ENCODE measurements at regions not wholly inside any gene's neighbourhood (a gene's known extent, or its start where the extent isn't known, plus 50 kb on each side); places are given as distances from the start of the nearest gene placed in this dataset.

DNA sequence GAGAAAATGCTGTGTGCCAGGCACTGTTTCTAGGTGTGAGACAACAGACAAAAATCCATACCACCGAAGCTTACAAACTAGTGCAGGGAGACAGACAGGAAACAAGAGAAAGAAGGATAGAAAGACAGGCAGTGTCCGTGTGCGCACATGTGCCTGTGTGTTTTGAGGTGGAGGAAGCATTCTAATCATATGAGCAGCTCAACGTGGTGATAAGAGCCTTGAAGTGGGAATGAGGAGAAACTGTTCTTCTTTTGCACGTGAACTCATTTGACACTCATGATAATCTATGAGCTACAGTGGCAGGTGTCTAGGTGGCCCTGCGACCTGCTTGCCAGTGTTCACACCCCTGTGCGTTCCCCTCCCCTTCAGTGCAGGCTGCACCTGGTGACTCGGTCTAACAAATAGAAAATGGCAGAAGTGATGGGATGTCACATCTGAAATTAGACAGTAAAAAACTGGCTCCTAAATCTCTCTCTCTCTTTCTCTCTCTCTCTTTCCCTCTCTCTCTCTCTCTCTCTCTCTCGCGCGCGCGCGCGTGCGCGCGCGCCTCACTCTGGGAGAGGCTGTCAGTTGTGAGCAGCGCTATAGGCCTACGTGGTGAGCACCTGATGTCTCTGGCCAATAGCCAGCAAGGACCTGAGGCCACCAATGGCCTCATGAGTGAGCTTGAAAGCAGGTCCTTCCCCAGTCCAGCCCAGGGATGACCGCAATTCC, 74.8 kb downstream of the EN1 start:
- H2AFZ ChIP-seq (ENCODE audit: low read depth, low read length) = no peak overlapping the region
- H3K36me3 ChIP-seq (ENCODE audit: insufficient read depth, low read length) = no peaks in the 10 kb centered on the region
- H3K4me3 ChIP-seq (ENCODE audit: low read length) = no peak overlapping the region
- peaks cover 56% of the 10 kb centered on the region for H3K27me3 ChIP-seq (ENCODE audit: insufficient read depth, low read depth, low read length)
- no peak overlapping the region for H3K4me2 ChIP-seq (ENCODE audit: low read length)
- H3K9me3 ChIP-seq (ENCODE audit: low read length) = no peaks in the 10 kb centered on the region
- H3K9me2 ChIP-seq (ENCODE audit: insufficient read depth, low read length) = no peaks in the 10 kb centered on the region
- H3K27ac ChIP-seq (ENCODE audit: low read length) = no peak overlapping the region
- TF ChIP-seq EP300 (conservative IDR thresholded peaks at IDR 0.05; ENCODE audit: poor library complexity, severe bottlenecking) (no peak), SMC3 (conservative IDR thresholded peaks at IDR 0.05; ENCODE audit: poor library complexity) (no peak), CTCF (IDR thresholded peaks at IDR 0.05; ENCODE audit: poor library complexity, severe bottlenecking) (no peak)
- H3K9ac ChIP-seq (ENCODE audit: low read length) = no peak overlapping the region
- H3K79me2 ChIP-seq (replicated peaks; ENCODE audit: insufficient read depth, low read length) = no peaks in the 10 kb centered on the region
- no peaks in the 10 kb centered on the region for H3F3A ChIP-seq (ENCODE audit: insufficient read depth, low read length, poor library complexity, severe bottlenecking)
- no peaks in the 10 kb centered on the region for H4K20me1 ChIP-seq (ENCODE audit: insufficient read depth)

- TF ChIP-seq, protein P1, sequence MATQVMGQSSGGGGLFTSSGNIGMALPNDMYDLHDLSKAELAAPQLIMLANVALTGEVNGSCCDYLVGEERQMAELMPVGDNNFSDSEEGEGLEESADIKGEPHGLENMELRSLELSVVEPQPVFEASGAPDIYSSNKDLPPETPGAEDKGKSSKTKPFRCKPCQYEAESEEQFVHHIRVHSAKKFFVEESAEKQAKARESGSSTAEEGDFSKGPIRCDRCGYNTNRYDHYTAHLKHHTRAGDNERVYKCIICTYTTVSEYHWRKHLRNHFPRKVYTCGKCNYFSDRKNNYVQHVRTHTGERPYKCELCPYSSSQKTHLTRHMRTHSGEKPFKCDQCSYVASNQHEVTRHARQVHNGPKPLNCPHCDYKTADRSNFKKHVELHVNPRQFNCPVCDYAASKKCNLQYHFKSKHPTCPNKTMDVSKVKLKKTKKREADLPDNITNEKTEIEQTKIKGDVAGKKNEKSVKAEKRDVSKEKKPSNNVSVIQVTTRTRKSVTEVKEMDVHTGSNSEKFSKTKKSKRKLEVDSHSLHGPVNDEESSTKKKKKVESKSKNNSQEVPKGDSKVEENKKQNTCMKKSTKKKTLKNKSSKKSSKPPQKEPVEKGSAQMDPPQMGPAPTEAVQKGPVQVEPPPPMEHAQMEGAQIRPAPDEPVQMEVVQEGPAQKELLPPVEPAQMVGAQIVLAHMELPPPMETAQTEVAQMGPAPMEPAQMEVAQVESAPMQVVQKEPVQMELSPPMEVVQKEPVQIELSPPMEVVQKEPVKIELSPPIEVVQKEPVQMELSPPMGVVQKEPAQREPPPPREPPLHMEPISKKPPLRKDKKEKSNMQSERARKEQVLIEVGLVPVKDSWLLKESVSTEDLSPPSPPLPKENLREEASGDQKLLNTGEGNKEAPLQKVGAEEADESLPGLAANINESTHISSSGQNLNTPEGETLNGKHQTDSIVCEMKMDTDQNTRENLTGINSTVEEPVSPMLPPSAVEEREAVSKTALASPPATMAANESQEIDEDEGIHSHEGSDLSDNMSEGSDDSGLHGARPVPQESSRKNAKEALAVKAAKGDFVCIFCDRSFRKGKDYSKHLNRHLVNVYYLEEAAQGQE (IDR thresholded peaks at IDR 0.05; ENCODE audit: borderline replicate concordance) = no peak
- TF ChIP-seq SMC3 (conservative IDR thresholded peaks at IDR 0.05; ENCODE audit: poor library complexity) = no peak
- TF ChIP-seq TAF1 (IDR thresholded peaks at IDR 0.05; ENCODE audit: low read depth) = no peak
- no peak for TF ChIP-seq RAD21 (conservative IDR thresholded peaks at IDR 0.05)
- no peak for TF ChIP-seq EZH2 (IDR thresholded peaks at IDR 0.05; ENCODE audit: borderline replicate concordance, insufficient read depth, low read length, poor library complexity, severe bottlenecking)
- TF ChIP-seq MXI1 (conservative IDR thresholded peaks at IDR 0.05; ENCODE audit: poor library complexity, severe bottlenecking) = no peak
- no peak for TF ChIP-seq CTCF (IDR thresholded peaks at IDR 0.05; ENCODE audit: poor library complexity, severe bottlenecking)
- TF ChIP-seq POLR2AphosphoS5 (IDR thresholded peaks at IDR 0.05) = no peak
- no peak for TF ChIP-seq EP300 (conservative IDR thresholded peaks at IDR 0.05; ENCODE audit: poor library complexity, severe bottlenecking)
- H3K36me3 ChIP-seq (ENCODE audit: insufficient read depth, low read length) = no peaks in the 10 kb centered on the region
- H3F3A ChIP-seq (ENCODE audit: insufficient read depth, low read length, poor library complexity, severe bottlenecking) = no peaks in the 10 kb centered on the region
- H3K9me2 ChIP-seq (ENCODE audit: insufficient read depth, low read length) = no peaks in the 10 kb centered on the region
- H3K27ac ChIP-seq (ENCODE audit: low read length) = no peak overlapping the region
- no peaks in the 10 kb centered on the region for H3K79me2 ChIP-seq (replicated peaks; ENCODE audit: insufficient read depth, low read length)
- H3K9me3 ChIP-seq (ENCODE audit: low read length) = no peaks in the 10 kb centered on the region
- H3K4me3 ChIP-seq (ENCODE audit: low read length) = no peak overlapping the region
- no peaks in the 10 kb centered on the region for H4K20me1 ChIP-seq (ENCODE audit: insufficient read depth)
- H3K27me3 ChIP-seq (ENCODE audit: insufficient read depth, low read depth, low read length) = peaks cover 37% of the 10 kb centered on the region
- no peak overlapping the region for H3K4me2 ChIP-seq (ENCODE audit: low read length)
- no peak overlapping the region for H3K9ac ChIP-seq (ENCODE audit: low read length)
- H2AFZ ChIP-seq (ENCODE audit: low read depth, low read length) = no peak overlapping the region
These were observed 77.6 kb downstream of the EN1 start for GRCh38 chr2:118769707-118770400.
